Nephron progenitor cell (in vitro differentiated cells): ENCODE measurements at regions not wholly inside any gene's neighbourhood (a gene's known extent, or its start where the extent isn't known, plus 50 kb on each side); places are given as distances from the start of the nearest gene placed in this dataset.

Experiments used
- DNase-seq: peaks from one replicate; pipeline ENCODE4 v3.0.0; 2021
- H3K27ac Mint-ChIP-seq: 2 replicates; pipeline ENCODE4 v1.8.0; 2021; ENCODE audit warnings: mild to moderate bottlenecking, moderate library complexity, mixed read lengths
- H3K27me3 Mint-ChIP-seq: 2 replicates; pipeline ENCODE4 v1.8.0; 2021; ENCODE audit warnings: mild to moderate bottlenecking, low read depth, mixed read lengths; ENCODE audit not compliant: poor library complexity
- H3K36me3 Mint-ChIP-seq: 2 replicates; pipeline ENCODE4 v1.8.0; 2021; ENCODE audit warnings: low read depth, mixed read lengths
- H3K4me1 Mint-ChIP-seq: 2 replicates; pipeline ENCODE4 v1.8.0; 2021; ENCODE audit warnings: mixed read lengths
- H3K4me3 Mint-ChIP-seq: 2 replicates; pipeline ENCODE4 v1.8.0; 2021; ENCODE audit warnings: mild to moderate bottlenecking, moderate library complexity, mixed read lengths
- H3K9me3 Mint-ChIP-seq: 2 replicates; pipeline ENCODE4 v1.8.0; 2021; ENCODE audit warnings: mild to moderate bottlenecking, moderate library complexity, mixed read lengths
- TF ChIP-seq, protein P1 (sequence below): fragments of 200-600 bp; sonication (generic); IDR thresholded peaks from 2 replicates; pipeline ENCODE4 v1.5.0; 2021; ENCODE audit warnings: antibody characterized with exemption

DNA sequence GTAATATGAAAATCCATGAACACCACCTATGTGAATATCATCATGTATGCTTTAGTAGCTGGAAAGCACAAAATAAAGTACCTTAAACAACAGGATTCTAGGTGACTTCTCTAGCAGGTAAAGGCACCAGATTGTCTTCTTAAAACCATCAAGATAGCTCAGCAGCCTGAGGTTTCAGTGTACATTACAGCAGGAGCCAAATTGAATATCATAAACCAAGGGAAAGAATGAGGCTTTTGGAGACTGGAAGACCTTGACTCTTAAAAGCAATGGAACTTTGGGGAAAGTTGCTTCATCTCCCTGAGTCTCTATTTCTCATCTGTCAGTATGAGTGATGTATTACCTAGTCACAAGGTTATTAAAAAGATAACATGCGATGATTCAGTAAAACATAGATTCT lies 429.7 kb upstream of the SPHKAP start:
- H3K9me3 Mint-ChIP-seq, result peaks cover 5% of the 10 kb centered on the region
- peaks cover 5% of the 10 kb centered on the region for H3K27me3 Mint-ChIP-seq
- no peaks in the 10 kb centered on the region for H3K36me3 Mint-ChIP-seq
- no peaks in the 10 kb centered on the region for H3K4me1 Mint-ChIP-seq
- TF ChIP-seq, protein P1, sequence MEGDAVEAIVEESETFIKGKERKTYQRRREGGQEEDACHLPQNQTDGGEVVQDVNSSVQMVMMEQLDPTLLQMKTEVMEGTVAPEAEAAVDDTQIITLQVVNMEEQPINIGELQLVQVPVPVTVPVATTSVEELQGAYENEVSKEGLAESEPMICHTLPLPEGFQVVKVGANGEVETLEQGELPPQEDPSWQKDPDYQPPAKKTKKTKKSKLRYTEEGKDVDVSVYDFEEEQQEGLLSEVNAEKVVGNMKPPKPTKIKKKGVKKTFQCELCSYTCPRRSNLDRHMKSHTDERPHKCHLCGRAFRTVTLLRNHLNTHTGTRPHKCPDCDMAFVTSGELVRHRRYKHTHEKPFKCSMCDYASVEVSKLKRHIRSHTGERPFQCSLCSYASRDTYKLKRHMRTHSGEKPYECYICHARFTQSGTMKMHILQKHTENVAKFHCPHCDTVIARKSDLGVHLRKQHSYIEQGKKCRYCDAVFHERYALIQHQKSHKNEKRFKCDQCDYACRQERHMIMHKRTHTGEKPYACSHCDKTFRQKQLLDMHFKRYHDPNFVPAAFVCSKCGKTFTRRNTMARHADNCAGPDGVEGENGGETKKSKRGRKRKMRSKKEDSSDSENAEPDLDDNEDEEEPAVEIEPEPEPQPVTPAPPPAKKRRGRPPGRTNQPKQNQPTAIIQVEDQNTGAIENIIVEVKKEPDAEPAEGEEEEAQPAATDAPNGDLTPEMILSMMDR, result no peak
- no peak overlapping the region for H3K4me3 Mint-ChIP-seq
- no peak for DNase-seq
- no peak overlapping the region for H3K27ac Mint-ChIP-seq

DNA sequence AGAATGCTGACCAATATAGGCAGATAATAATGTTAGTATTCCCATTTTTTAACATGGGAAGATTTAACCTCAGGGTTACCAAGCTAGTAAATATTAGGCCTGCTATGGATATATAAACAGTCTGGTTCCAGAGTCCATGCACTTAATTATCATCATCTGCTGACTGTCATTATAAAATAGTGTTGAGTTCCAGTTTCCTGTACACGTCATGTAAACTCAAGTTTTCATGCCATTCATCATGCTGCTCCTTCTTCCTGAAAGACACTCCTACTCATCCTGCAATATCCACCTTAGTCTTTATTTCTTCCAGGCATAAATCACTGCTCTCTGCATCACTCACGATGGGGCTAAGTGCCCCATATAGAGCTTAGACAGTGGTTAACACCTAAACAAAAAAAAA lies 420.8 kb upstream of the SPHKAP start:
- Mint-ChIP-seq H3K36me3 (no peaks in the 10 kb centered on the region), H3K27me3 (no peaks in the 10 kb centered on the region), H3K4me3 (no peak overlapping the region), H3K9me3 (no peaks in the 10 kb centered on the region), H3K4me1 (no peaks in the 10 kb centered on the region), H3K27ac (no peak overlapping the region)
- TF ChIP-seq, protein P1, result no peak
- DNase-seq, result no peak

DNA sequence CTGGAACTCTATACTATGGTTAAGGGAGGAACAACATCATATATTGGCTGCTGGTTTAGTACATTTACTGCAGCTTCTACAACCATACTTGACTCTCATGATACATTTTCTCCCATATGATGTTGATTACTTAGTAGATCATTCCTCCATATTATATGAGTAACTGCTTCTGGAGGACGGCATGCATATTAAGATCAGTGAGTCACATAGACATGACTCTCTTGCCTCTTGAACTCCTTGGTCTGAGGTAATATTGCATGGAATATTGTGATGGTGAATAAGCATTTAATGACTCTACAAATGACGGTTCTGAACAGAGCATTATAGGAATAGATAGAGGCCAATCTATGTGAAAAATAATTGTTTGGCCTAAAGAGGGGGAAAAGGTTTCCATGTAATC lies 418.8 kb upstream of the SPHKAP start:
- TF ChIP-seq, protein P1, result no peak
- Mint-ChIP-seq H3K36me3 (no peaks in the 10 kb centered on the region), H3K4me1 (no peaks in the 10 kb centered on the region), H3K27me3 (no peaks in the 10 kb centered on the region), H3K9me3 (no peaks in the 10 kb centered on the region), H3K27ac (no peak overlapping the region), H3K4me3 (no peak overlapping the region)
- DNase-seq, result no peak

DNA sequence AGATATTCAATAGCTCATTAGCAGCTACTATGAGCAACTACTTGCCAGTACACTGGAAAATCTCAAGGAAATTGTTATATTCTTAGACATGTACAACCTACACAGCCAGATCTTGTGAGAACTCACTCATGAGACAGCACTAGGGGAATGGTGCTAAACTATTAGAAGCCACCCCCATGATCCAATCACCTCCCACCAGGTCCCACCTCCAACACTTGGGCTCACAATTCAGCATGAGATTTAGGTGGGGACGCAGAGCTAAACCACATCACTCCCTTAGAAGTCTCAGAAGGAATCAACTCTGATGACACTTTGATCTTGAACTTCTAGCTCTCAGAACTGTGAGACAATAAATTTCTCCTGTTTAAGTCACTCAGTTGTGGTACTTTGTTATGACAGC lies 418.3 kb upstream of the SPHKAP start:
- H3K27me3 Mint-ChIP-seq, result no peaks in the 10 kb centered on the region

DNA sequence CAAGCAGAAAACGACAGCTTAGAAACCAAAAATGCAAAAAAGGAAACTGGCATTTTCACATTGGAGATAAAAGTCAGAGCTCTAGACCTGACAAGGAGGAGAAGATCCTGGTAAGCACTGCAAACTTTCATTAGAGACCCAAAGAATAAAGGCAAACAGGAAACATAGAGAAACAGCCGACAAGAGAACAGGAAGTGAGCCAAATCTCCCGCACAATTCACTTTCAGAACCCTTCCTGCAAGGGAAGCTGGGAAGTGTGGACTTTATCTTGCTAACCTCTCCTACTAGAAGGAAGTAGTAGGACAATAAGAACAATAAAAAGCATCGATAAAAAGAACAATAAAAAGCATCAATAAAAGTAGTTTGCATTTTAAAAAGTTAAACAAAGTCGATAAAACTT lies 417.8 kb upstream of the SPHKAP start:
- Mint-ChIP-seq H3K4me3 (no peak overlapping the region), H3K36me3 (no peaks in the 10 kb centered on the region), H3K9me3 (no peaks in the 10 kb centered on the region), H3K27ac (no peak overlapping the region), H3K4me1 (no peaks in the 10 kb centered on the region), H3K27me3 (no peaks in the 10 kb centered on the region)
- TF ChIP-seq, protein P1, result no peak
- no peak for DNase-seq

More for the DNA sequence above, 418.3 kb upstream of the SPHKAP start:
- Mint-ChIP-seq H3K4me3 (no peak overlapping the region), H3K9me3 (no peaks in the 10 kb centered on the region), H3K36me3 (no peaks in the 10 kb centered on the region), H3K27ac (no peak overlapping the region), H3K4me1 (no peaks in the 10 kb centered on the region)
- no peak for DNase-seq
- TF ChIP-seq, protein P1, result no peak

DNA sequence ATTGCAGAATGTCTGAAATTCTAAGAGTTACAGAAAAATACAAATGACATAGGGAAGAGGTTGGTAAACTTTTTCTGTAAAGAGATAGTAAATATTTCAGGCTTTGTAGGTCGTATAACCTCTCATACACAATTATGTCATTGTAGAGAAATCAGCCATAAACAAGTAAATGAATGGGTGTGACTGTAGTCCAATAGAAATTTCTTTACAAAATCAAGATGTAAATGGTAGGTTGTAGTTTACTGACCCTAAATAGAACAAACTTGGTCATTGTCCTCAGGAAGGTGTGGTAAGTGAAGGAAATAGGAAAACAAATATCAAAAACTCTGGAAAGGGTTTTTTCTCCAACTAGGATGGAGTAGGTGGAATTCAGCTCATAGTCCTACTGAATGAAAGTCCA lies 415.5 kb upstream of the SPHKAP start:
- H3K27ac Mint-ChIP-seq, result no peak overlapping the region
- TF ChIP-seq, protein P1, result no peak
- H3K4me3 Mint-ChIP-seq, result no peak overlapping the region
- H3K9me3 Mint-ChIP-seq, result no peaks in the 10 kb centered on the region
- H3K36me3 Mint-ChIP-seq, result no peaks in the 10 kb centered on the region
- DNase-seq, result no peak
- no peaks in the 10 kb centered on the region for H3K27me3 Mint-ChIP-seq
- no peaks in the 10 kb centered on the region for H3K4me1 Mint-ChIP-seq
